Lung (tissue), 11 donors: ENCODE measurements at regions not wholly inside any gene's neighbourhood (a gene's known extent, or its start where the extent isn't known, plus 50 kb on each side); places are given as distances from the start of the nearest gene placed in this dataset.
A peak's percentile ranks its signal among the peaks of the same experiment; 100 is the strongest.

ENCODE experiments used
- ATAC-seq: fragments of 200-7000 bp; cut with Tn5 transposase; one replicate; pipeline ENCODE4 v1.9.1; 2020; ENCODE audit warnings: moderate number of reproducible peaks; ENCODE audit not compliant: insufficient read depth, low FRiP score
- DNase-seq, 3 donors: peaks; one replicate each; pipeline ENCODE4 v3.0.0-alpha.2; 2013 to 2017
- H3K27ac ChIP-seq, 2 donors: one replicate each; pipeline ENCODE4 v1.5.1; 2013; ENCODE audit warnings: mild to moderate bottlenecking in 2 of 2, moderate library complexity in 2 of 2, control low read depth in 1 of 2, inconsistent platforms in 1 of 2, low read depth in 1 of 2, low read length in 1 of 2
- H3K27me3 ChIP-seq, 3 donors: one replicate each; pipeline ENCODE4 v1.5.1; 2013; ENCODE audit warnings: low read length in 2 of 3; ENCODE audit not compliant: control insufficient read depth in 3 of 3, insufficient read depth in 3 of 3
- H3K36me3 ChIP-seq, 4 donors: one replicate each; pipeline ENCODE4 v1.5.1; 2013; ENCODE audit warnings: low read length in 4 of 4, mild to moderate bottlenecking in 1 of 4, moderate library complexity in 1 of 4; ENCODE audit not compliant: control insufficient read depth in 4 of 4, insufficient read depth in 4 of 4
- H3K4me1 ChIP-seq, 5 donors: one replicate each; pipeline ENCODE4 v1.5.1; 2013; ENCODE audit warnings: low read length in 5 of 5, mild to moderate bottlenecking in 2 of 5, moderate library complexity in 1 of 5; ENCODE audit not compliant: control insufficient read depth in 5 of 5, insufficient read depth in 5 of 5
- H3K4me3 ChIP-seq: one replicate; pipeline ENCODE4 v1.5.1; 2013; ENCODE audit warnings: mild to moderate bottlenecking, control low read depth, moderate library complexity
- H3K9ac ChIP-seq, 2 donors: one replicate each; pipeline ENCODE4 v1.5.1; 2013; ENCODE audit warnings: low read length in 2 of 2, control low read depth in 1 of 2; ENCODE audit not compliant: insufficient read depth in 1 of 2
- H3K9me3 ChIP-seq, 4 donors: one replicate each; pipeline ENCODE4 v1.5.1; 2013; ENCODE audit warnings: low read length in 3 of 4, mild to moderate bottlenecking in 1 of 4, moderate library complexity in 1 of 4; ENCODE audit not compliant: control insufficient read depth in 4 of 4, insufficient read depth in 3 of 4
- CTCF ChIP-seq: IDR thresholded peaks from 2 replicates; pipeline ENCODE4 v1.5.1; 2012; ENCODE audit warnings: mild to moderate bottlenecking; ENCODE audit errors: control extremely low read depth, extremely low read depth
- WGBS, 2 donors: extraction: QIAGEN DNeasy Blood & Tissue Kit; methylation state at CpG; one replicate each; pipeline ENCODE4 v1.1.7; 2013; 5-methylcytosine and 5-hydroxymethylcytosine counted together
- donor health status: control.
- donor health status: control.
- donor health status: Bipolar disorder and iron deficiency.
- donor health status: healthy.
- donor health status: DM: yes; HTN: yes; CAD: no.

DNA sequence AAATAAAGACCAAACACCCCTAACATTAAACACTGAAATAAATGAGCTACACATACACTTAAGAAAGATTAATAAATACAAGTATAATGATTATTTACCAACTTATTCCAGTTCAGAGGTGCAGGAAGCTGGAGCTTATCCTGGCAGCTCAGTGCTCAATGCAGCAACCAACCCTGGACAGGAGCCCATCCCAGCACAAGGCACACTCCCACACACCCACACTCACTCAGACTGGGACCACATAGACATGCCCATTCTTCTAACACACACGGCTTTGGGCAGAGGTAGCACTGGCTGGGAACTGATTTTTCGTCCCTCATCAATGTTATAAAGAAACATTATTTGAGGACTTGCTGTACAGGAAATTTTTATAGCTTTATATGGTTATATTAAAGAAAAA is 797.4 kb downstream of the RPS29 start:
- TF ChIP-seq CTCF, result no peak
- no peak overlapping the region for H3K9ac ChIP-seq
- no peak overlapping the region for H3K4me3 ChIP-seq
- no peaks in the 10 kb centered on the region for H3K36me3 ChIP-seq
- no peak overlapping the region for H3K27ac ChIP-seq
- no peaks in the 10 kb centered on the region for H3K27me3 ChIP-seq
- no peaks in the 10 kb centered on the region for H3K9me3 ChIP-seq
- DNase-seq, result peak in 1 of 3 donors; percentile 1
- 64 to 82% methylated on average over 2 of the region's 2 CpGs for WGBS, 2 donors
- no peaks in the 10 kb centered on the region for H3K4me1 ChIP-seq
- ATAC-seq, result no peak

GRCh38 chr14:48786498-48786897 is 799.7 kb downstream of the RPS29 start:
- no peak for TF ChIP-seq CTCF
- no peak overlapping the region for H3K27ac ChIP-seq
- 67 to 81% methylated on average over 2 of the region's 2 CpGs for WGBS, 2 donors
- ATAC-seq (no peak), DNase-seq (peak in 2 of 3 donors; percentile 0 to 1)
- H3K9ac ChIP-seq, result no peak overlapping the region
- H3K4me1 ChIP-seq, result no peaks in the 10 kb centered on the region
- no peaks in the 10 kb centered on the region for H3K9me3 ChIP-seq
- no peak overlapping the region for H3K4me3 ChIP-seq
- H3K27me3 ChIP-seq, result no peaks in the 10 kb centered on the region
- H3K36me3 ChIP-seq, result no peaks in the 10 kb centered on the region

DNA sequence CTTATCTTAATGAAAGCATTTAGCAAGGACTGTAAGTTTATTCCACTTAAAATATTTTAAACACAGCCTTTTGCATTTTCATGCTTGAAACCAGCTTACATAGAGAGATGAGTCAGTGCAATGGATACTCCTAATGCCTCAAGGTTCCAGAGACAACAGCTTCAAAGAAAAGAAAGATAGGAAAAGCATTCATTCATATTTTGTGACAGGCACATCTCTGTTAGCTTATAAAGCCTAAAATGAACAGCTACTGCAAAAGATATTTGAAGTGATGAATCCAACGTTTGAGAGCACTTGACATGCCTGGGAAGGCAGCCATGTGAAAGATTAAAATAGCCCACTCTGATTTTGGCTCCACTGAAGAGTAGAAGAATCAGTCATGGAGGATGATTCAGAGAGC is 814.5 kb downstream of the RPS29 start:
- no peak overlapping the region for H3K9ac ChIP-seq
- H3K4me3 ChIP-seq, result no peak overlapping the region
- WGBS, 2 donors, result 31 to 63% methylated on average over 1 of the region's 1 CpG
- H3K4me1 ChIP-seq, result peaks cover 0 to 2% (median 0%) of the 10 kb centered on the region in 5 donors
- no peak for DNase-seq
- no peaks in the 10 kb centered on the region for H3K36me3 ChIP-seq
- peak overlapping the region in 1 of 2 donors; percentile 45 for H3K27ac ChIP-seq
- H3K27me3 ChIP-seq, result no peaks in the 10 kb centered on the region
- no peak for TF ChIP-seq CTCF
- ATAC-seq, result peak; percentile 34
- peaks cover 0 to 2% (median 0%) of the 10 kb centered on the region in 4 donors for H3K9me3 ChIP-seq

- no peak for ATAC-seq
- Histone ChIP-seq H3K27me3 (no peaks in the 10 kb centered on the region), H3K36me3 (no peaks in the 10 kb centered on the region)
These were observed 834.9 kb downstream of the RPS29 start for GRCh38 chr14:48751293-48751692.

More at GRCh38 chr14:48751293-48751692, 834.9 kb downstream of the RPS29 start:
- H3K4me1 ChIP-seq, result peaks cover 0 to 6% (median 0%) of the 10 kb centered on the region in 5 donors
- peaks cover 0 to 3% (median under 1%) of the 10 kb centered on the region in 4 donors for H3K9me3 ChIP-seq
- no peak overlapping the region for H3K4me3 ChIP-seq
- TF ChIP-seq CTCF, result no peak
- no peak overlapping the region for H3K27ac ChIP-seq
- DNase-seq, result no peak
- H3K9ac ChIP-seq, result no peak overlapping the region
